Activated B cell treated with CpG ODN at 0.5 μM for 24 hours (primary cell): ENCODE measurements at regions not wholly inside any gene's neighbourhood (a gene's known extent, or its start where the extent isn't known, plus 50 kb on each side); places are given as distances from the start of the nearest gene placed in this dataset.

Experiments
- ATAC-seq: fragments of 200-7000 bp; cut with Tn5 transposase; one replicate; pipeline ENCODE4 v1.10.0; 2021; ENCODE audit warnings: low read depth, mild to moderate bottlenecking, moderate library complexity
- CTCF ChIA-PET: fragments of 350-600 bp; sonication (Branson Sonifier 250); formaldehyde crosslinking; loops from one replicate; lab custom pipeline; 2021; ENCODE audit warnings: antibody characterized with exemption; lab: Charles Lee
- POLR2A ChIA-PET: fragments of 350-600 bp; sonication (Branson Sonifier 250); formaldehyde crosslinking; loops from one replicate; lab custom pipeline; 2021; ENCODE audit warnings: antibody characterized with exemption; lab: Charles Lee
- DNase-seq: peaks from one replicate; pipeline ENCODE4 v3.0.0; 2022
- H3K27ac Mint-ChIP-seq: one replicate; pipeline ENCODE4 v1.8.0; 2020; ENCODE audit warnings: mixed read lengths
- H3K27me3 Mint-ChIP-seq: one replicate; pipeline ENCODE4 v1.8.0; 2021; ENCODE audit warnings: mixed read lengths
- H3K36me3 Mint-ChIP-seq: one replicate; pipeline ENCODE4 v1.8.0; 2021; ENCODE audit warnings: low read depth, mixed read lengths
- H3K4me1 Mint-ChIP-seq: one replicate; pipeline ENCODE4 v1.8.0; 2021; ENCODE audit warnings: mixed read lengths
- H3K4me3 Mint-ChIP-seq: one replicate; pipeline ENCODE4 v1.8.0; 2020; ENCODE audit warnings: mild to moderate bottlenecking, mixed read lengths
- H3K9me3 Mint-ChIP-seq: one replicate; pipeline ENCODE4 v1.8.0; 2020; ENCODE audit warnings: mixed read lengths
- intact Hi-C: fragments of 100-400 bp; cut with micrococcal nuclease; formaldehyde crosslinking; loops from one replicate; pipeline ENCODE4 v1.15.1; 2024
- TF ChIP-seq, protein P1 (sequence below): fragments of 200-600 bp; IDR thresholded peaks from one replicate; pipeline ENCODE4 v1.8.0; 2022; ENCODE audit warnings: antibody characterized with exemption, mild to moderate bottlenecking

DNA sequence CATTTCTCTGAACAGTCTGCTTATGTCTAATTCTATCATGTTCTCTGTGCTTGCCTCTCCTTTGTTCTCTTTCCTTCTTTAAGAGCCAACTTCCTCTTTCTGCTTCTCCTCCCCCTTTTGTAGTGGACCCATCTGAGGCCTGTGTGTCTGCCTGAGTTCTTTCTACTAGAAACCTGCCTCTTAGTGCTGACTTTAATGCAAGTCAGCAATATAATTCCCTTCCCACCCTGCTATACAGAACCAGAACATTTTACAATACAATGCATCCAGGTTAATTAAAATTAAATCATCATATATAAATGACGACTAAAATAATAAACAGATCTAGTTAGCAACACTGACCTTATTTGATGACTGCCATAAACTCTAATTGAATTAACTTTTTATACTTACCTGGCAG, 82.6 kb upstream of the GAS1 start:
- ChIA-PET POLR2A (no interaction called here), CTCF (no interaction called here)
- H3K9me3 Mint-ChIP-seq: no peaks in the 10 kb centered on the region
- no peak for ATAC-seq
- TF ChIP-seq, protein P1, sequence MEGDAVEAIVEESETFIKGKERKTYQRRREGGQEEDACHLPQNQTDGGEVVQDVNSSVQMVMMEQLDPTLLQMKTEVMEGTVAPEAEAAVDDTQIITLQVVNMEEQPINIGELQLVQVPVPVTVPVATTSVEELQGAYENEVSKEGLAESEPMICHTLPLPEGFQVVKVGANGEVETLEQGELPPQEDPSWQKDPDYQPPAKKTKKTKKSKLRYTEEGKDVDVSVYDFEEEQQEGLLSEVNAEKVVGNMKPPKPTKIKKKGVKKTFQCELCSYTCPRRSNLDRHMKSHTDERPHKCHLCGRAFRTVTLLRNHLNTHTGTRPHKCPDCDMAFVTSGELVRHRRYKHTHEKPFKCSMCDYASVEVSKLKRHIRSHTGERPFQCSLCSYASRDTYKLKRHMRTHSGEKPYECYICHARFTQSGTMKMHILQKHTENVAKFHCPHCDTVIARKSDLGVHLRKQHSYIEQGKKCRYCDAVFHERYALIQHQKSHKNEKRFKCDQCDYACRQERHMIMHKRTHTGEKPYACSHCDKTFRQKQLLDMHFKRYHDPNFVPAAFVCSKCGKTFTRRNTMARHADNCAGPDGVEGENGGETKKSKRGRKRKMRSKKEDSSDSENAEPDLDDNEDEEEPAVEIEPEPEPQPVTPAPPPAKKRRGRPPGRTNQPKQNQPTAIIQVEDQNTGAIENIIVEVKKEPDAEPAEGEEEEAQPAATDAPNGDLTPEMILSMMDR: no peak
- H3K27ac Mint-ChIP-seq: no peak overlapping the region
- H3K4me3 Mint-ChIP-seq: no peak overlapping the region
- H3K27me3 Mint-ChIP-seq: no peaks in the 10 kb centered on the region
- no peak for DNase-seq
- H3K4me1 Mint-ChIP-seq: no peaks in the 10 kb centered on the region
- intact Hi-C loops: no loop called here
- H3K36me3 Mint-ChIP-seq: no peaks in the 10 kb centered on the region

GRCh38 chr9:87034841-87035240, 87.5 kb upstream of the GAS1 start:
- no peak for DNase-seq
- Mint-ChIP-seq H3K9me3 (no peaks in the 10 kb centered on the region), H3K27me3 (no peaks in the 10 kb centered on the region), H3K36me3 (no peaks in the 10 kb centered on the region), H3K4me1 (no peaks in the 10 kb centered on the region), H3K27ac (no peak overlapping the region), H3K4me3 (no peak overlapping the region)
- TF ChIP-seq, protein P1: no peak
- POLR2A ChIA-PET: no interaction called here
- CTCF ChIA-PET: interaction anchor here (1.3 kb wide), 1 partner anchor 10 kb away, joined by 3 read pairs; no protein-coding TSS in a partner anchor
- ATAC-seq: no peak
- intact Hi-C loops: no loop called here

DNA sequence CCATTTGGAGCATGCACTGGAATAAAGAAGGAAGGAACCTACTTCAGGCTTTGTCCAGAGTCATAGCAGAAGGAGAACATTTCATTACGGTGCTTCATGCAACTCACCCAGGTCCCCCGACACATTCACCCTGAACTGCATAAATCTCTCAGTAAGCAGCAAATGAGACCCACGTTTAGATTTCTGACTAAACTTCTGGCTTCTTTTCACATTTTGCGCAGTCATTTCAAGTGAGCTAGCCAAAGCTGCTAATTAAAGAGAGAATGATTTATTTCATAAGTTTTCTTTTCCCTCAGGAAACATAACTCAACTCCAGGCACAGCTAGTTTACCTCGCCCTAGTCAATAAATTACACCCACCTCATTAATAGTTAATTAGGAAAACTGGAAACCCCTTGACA, 88.6 kb upstream of the GAS1 start:
- ChIA-PET POLR2A (no interaction called here), CTCF (no interaction called here)
- no peaks in the 10 kb centered on the region for H3K9me3 Mint-ChIP-seq
- no peaks in the 10 kb centered on the region for H3K4me1 Mint-ChIP-seq
- no peaks in the 10 kb centered on the region for H3K36me3 Mint-ChIP-seq
- no peaks in the 10 kb centered on the region for H3K27me3 Mint-ChIP-seq
- intact Hi-C loops: no loop called here
- no peak overlapping the region for H3K27ac Mint-ChIP-seq
- TF ChIP-seq, protein P1: no peak
- no peak overlapping the region for H3K4me3 Mint-ChIP-seq
- ATAC-seq (no peak), DNase-seq (no peak)

- ChIA-PET POLR2A (no interaction called here), CTCF (no interaction called here)
- Mint-ChIP-seq H3K27ac (no peak overlapping the region), H3K27me3 (no peaks in the 10 kb centered on the region), H3K36me3 (no peaks in the 10 kb centered on the region), H3K4me1 (no peaks in the 10 kb centered on the region), H3K9me3 (no peaks in the 10 kb centered on the region), H3K4me3 (no peak overlapping the region)
- TF ChIP-seq, protein P1: no peak
- no peak for ATAC-seq
- DNase-seq: no peak
- intact Hi-C loops: no loop called here
Observed at GRCh38 chr9:87036506-87036905, 89.2 kb upstream of the GAS1 start.

DNA sequence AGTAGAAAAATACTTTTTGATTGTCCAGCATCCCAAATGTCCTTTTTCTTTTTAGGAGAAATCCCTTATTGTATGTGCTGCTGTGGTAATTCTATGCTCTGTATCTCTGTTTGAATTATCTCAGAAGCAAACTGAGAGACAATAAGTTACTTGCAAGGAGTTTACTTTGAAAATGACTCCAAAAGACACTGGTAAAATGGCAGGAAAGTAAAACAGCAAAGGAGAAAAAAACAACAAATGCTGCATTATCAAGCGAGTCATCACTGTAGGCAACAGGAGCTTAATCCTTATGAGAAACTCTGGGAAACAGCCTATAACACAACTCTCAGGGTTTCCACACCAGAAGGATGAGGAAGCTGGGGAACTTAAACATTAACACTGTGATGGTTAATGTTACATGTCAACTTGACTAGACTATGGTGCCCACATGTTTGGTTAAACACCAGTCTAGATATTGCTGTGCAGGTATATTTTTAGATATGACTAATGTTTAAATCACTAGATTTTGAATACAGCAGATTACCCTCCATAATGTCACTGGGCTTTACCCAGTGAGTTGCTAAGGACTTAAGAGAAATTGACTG, 92.6 kb upstream of the GAS1 start:
- no peak overlapping the region for H3K27ac Mint-ChIP-seq
- ChIA-PET CTCF (no interaction called here), POLR2A (interaction anchor here (0.6 kb wide), 1 partner anchor 84 kb away, joined by 3 read pairs; no protein-coding TSS in a partner anchor)
- ATAC-seq (no peak), DNase-seq (no peak)
- H3K4me1 Mint-ChIP-seq: no peaks in the 10 kb centered on the region
- TF ChIP-seq, protein P1: no peak
- H3K9me3 Mint-ChIP-seq: no peaks in the 10 kb centered on the region
- no peaks in the 10 kb centered on the region for H3K27me3 Mint-ChIP-seq
- intact Hi-C loops: no loop called here
- H3K4me3 Mint-ChIP-seq: no peak overlapping the region
- H3K36me3 Mint-ChIP-seq: no peaks in the 10 kb centered on the region
